H1 (cell line): ENCODE measurements at regions not wholly inside any gene's neighbourhood (a gene's known extent, or its start where the extent isn't known, plus 50 kb on each side); places are given as distances from the start of the nearest gene placed in this dataset.

Source experiments
- CTCF ChIA-PET: fragments of 300-600 bp; sonication (Branson Sonifier 250); formaldehyde crosslinking; loops from one replicate; lab custom pipeline; 2021; ENCODE audit not compliant: partially characterized antibody; lab: Charles Lee
- POLR2A ChIA-PET: fragments of 300-600 bp; sonication (Branson Sonifier 250); formaldehyde crosslinking; loops from one replicate; lab custom pipeline; 2021; ENCODE audit warnings: inconsistent platforms; ENCODE audit not compliant: partially characterized antibody; lab: Charles Lee
- DNase-seq, 2 experiments: peaks; one replicate each; pipeline versions ENCODE4 v3.0.0 to v3.0.0-alpha.2; 2010 to 2022; ENCODE audit warnings: low spot score in 2 of 2, low read depth in 1 of 2, mixed read lengths in 1 of 2
- FAIRE-seq: peaks from 2 replicates; lab custom pipeline; 2011; peaks lifted over from hg19 to GRCh38; lab: Jason Lieb, UNC
- H2AFZ ChIP-seq: 2 replicates; pipeline ENCODE4 v1.8.1; 2012; ENCODE audit warnings: low read length, inconsistent platforms
- H2AK5ac ChIP-seq: 2 replicates; pipeline ENCODE4 v1.6.1; 2013; ENCODE audit warnings: low read depth, low read length
- H2BK120ac ChIP-seq: replicated peaks from 2 replicates; pipeline ENCODE3; 2013; ENCODE audit warnings: low read depth, low read length, inconsistent platforms
- H2BK12ac ChIP-seq: 2 replicates; pipeline ENCODE4 v1.6.1; 2013; ENCODE audit warnings: low read depth, low read length
- H2BK15ac ChIP-seq: 2 replicates; pipeline ENCODE4 v1.6.1; 2013; ENCODE audit warnings: low read length
- H2BK20ac ChIP-seq: 2 replicates; pipeline ENCODE4 v1.6.1; 2013; ENCODE audit warnings: low read length
- H2BK5ac ChIP-seq: 2 replicates; pipeline ENCODE4 v1.6.1; 2013; ENCODE audit warnings: low read depth, low read length
- H3K14ac ChIP-seq: 2 replicates; pipeline ENCODE4 v1.6.1; 2013; ENCODE audit warnings: inconsistent platforms; ENCODE audit not compliant: insufficient read length
- H3K18ac ChIP-seq: 2 replicates; pipeline ENCODE4 v1.6.1; 2013; ENCODE audit warnings: low read length; ENCODE audit errors: extremely low read depth
- H3K23ac ChIP-seq: 2 replicates; pipeline ENCODE4 v1.6.1; 2013; ENCODE audit warnings: inconsistent platforms; ENCODE audit not compliant: insufficient read length
- H3K23me2 ChIP-seq: 2 replicates; pipeline ENCODE4 v1.6.1; 2013; ENCODE audit warnings: low read depth, low read length
- H3K27ac ChIP-seq: 2 replicates; pipeline ENCODE4 v1.6.1; 2011; ENCODE audit warnings: low read depth, low read length, inconsistent platforms
- H3K27me3 ChIP-seq, 4 experiments: replicated peaks in 1 of 4; 1 replicate in 1 of 4; 2 replicates in 3 of 4; pipeline versions ENCODE4 v1.6.1 to v1.8.1; 2011 to 2013; ENCODE audit warnings: low read length in 3 of 4, mild to moderate bottlenecking in 3 of 4, inconsistent platforms in 2 of 4, mixed read lengths in 2 of 4, moderate library complexity in 1 of 4; ENCODE audit not compliant: control insufficient read depth in 3 of 4, insufficient read depth in 3 of 4; ENCODE audit errors: extremely low read depth in 1 of 4
- H3K36me3 ChIP-seq, 4 experiments: 2 replicates each; pipeline versions ENCODE4 v1.6.1 to v1.8.1; 2011 to 2013; ENCODE audit warnings: mild to moderate bottlenecking in 4 of 4, low read length in 3 of 4, moderate library complexity in 2 of 4, control low read depth in 1 of 4, inconsistent platforms in 1 of 4; ENCODE audit not compliant: insufficient read depth in 4 of 4, control insufficient read depth in 2 of 4
- H3K4ac ChIP-seq: replicated peaks from 2 replicates; pipeline ENCODE3; 2013; ENCODE audit warnings: low read length, low read depth, mixed read lengths, inconsistent platforms; ENCODE audit not compliant: insufficient read length
- H3K4me1 ChIP-seq, 4 experiments: replicated peaks in 1 of 4; 1 replicate in 1 of 4; 2 replicates in 3 of 4; pipeline versions ENCODE4 v1.6.1 to v1.8.1; 2011 to 2013; ENCODE audit warnings: low read length in 3 of 4, inconsistent platforms in 2 of 4, mixed read lengths in 1 of 4; ENCODE audit not compliant: insufficient read depth in 4 of 4, control insufficient read depth in 3 of 4
- H3K4me2 ChIP-seq, 2 experiments: 2 replicates each; pipeline versions ENCODE4 v1.6.1 to v1.8.1; 2011 to 2013; ENCODE audit warnings: low read depth in 2 of 2, low read length in 2 of 2, control low read depth in 1 of 2, inconsistent platforms in 1 of 2, mild to moderate bottlenecking in 1 of 2; ENCODE audit not compliant: insufficient read depth in 1 of 2
- H3K4me3 ChIP-seq, 4 experiments: fragments of 200-600, 300-600 bp in 1 of 4; sonication (generic), shearing (Covaris generic), sonication (Bioruptor Twin) in 1 of 4; 2 replicates each; pipeline versions ENCODE4 v1.5.1 to v1.8.1; 2011 to 2016; ENCODE audit warnings: low read length in 4 of 4, low read depth in 3 of 4, control low read depth in 2 of 4, inconsistent platforms in 2 of 4, mild to moderate bottlenecking in 2 of 4, mixed read lengths in 1 of 4, moderate library complexity in 1 of 4; ENCODE audit not compliant: insufficient read depth in 2 of 4; ENCODE audit errors: extremely low read depth in 1 of 4
- H3K56ac ChIP-seq: replicated peaks from 2 replicates; pipeline ENCODE3; 2013; ENCODE audit warnings: low read depth, mild to moderate bottlenecking, mixed read lengths, low read length, inconsistent platforms; ENCODE audit not compliant: insufficient read length
- H3K79me1 ChIP-seq: 2 replicates; pipeline ENCODE4 v1.6.1; 2013; ENCODE audit warnings: low read depth, low read length, control low read depth
- H3K79me2 ChIP-seq, 2 experiments: 2 replicates each; pipeline versions ENCODE4 v1.6.1 to v1.8.1; 2012 to 2013; ENCODE audit warnings: low read length in 2 of 2, mild to moderate bottlenecking in 2 of 2, inconsistent platforms in 1 of 2; ENCODE audit not compliant: insufficient read depth in 2 of 2, control insufficient read depth in 1 of 2
- H3K9ac ChIP-seq, 4 experiments: replicated peaks in 1 of 4; 1 replicate in 1 of 4; 2 replicates in 3 of 4; pipeline versions ENCODE4 v1.6.1 to v1.8.1; 2011 to 2013; ENCODE audit warnings: low read depth in 3 of 4, low read length in 3 of 4, control low read depth in 2 of 4, mild to moderate bottlenecking in 2 of 4, moderate library complexity in 2 of 4, inconsistent platforms in 1 of 4; ENCODE audit errors: extremely low read depth in 1 of 4
- H3K9me3 ChIP-seq, 2 experiments: 2 replicates each; pipeline versions ENCODE4 v1.6.1 to v1.8.1; 2012 to 2013; ENCODE audit warnings: mild to moderate bottlenecking in 2 of 2, moderate library complexity in 2 of 2, control low read depth in 1 of 2, inconsistent platforms in 1 of 2, low read depth in 1 of 2, low read length in 1 of 2, mixed read lengths in 1 of 2; ENCODE audit not compliant: insufficient read depth in 2 of 2
- H4K20me1 ChIP-seq, 2 experiments: replicated peaks in 1 of 2; 2 replicates each; pipeline versions ENCODE3 to v1.8.1; 2011 to 2013; ENCODE audit warnings: inconsistent platforms in 2 of 2, low read length in 2 of 2, mild to moderate bottlenecking in 1 of 2; ENCODE audit not compliant: insufficient read depth in 2 of 2, control insufficient read depth in 1 of 2
- H4K5ac ChIP-seq: 2 replicates; pipeline ENCODE4 v1.6.1; 2013; ENCODE audit warnings: low read length, low read depth, mixed read lengths, inconsistent platforms; ENCODE audit not compliant: insufficient read length
- H4K8ac ChIP-seq: 2 replicates; pipeline ENCODE4 v1.8.0; 2013; ENCODE audit warnings: mild to moderate bottlenecking, moderate library complexity, low read length, inconsistent platforms; ENCODE audit not compliant: insufficient read depth; ENCODE audit errors: extremely low read depth
- H4K91ac ChIP-seq: replicated peaks from 2 replicates; pipeline ENCODE3; 2013; ENCODE audit warnings: low read length, mixed read lengths, inconsistent platforms; ENCODE audit not compliant: insufficient read length
- BACH1 ChIP-seq: IDR thresholded peaks from 2 replicates; pipeline ENCODE4 v1.6.1; 2012; ENCODE audit warnings: low read length, improper control_type of control experiment
- CBX8 ChIP-seq: fragments of 300-800, 300-1000 bp; sonication (generic); IDR thresholded peaks from 2 replicates; pipeline ENCODE4 v1.7.1; 2016; ENCODE audit warnings: low read depth, low read length, borderline replicate concordance
- CHD2 ChIP-seq: IDR thresholded peaks from 2 replicates; pipeline ENCODE4 v1.6.1; 2012; ENCODE audit warnings: low read length, improper control_type of control experiment
- GTF2F1 ChIP-seq: IDR thresholded peaks from 2 replicates; pipeline ENCODE4 v1.6.1; 2012; ENCODE audit warnings: low read depth, low read length, improper control_type of control experiment, borderline replicate concordance
- KDM1A ChIP-seq: fragments of 200-600, 300-600 bp; sonication (generic); IDR thresholded peaks from 2 replicates; pipeline ENCODE4 v1.7.1; 2016; ENCODE audit warnings: mild to moderate bottlenecking, low read length, borderline replicate concordance
- POU5F1 ChIP-seq: IDR thresholded peaks from 2 replicates; pipeline ENCODE4 v1.6.1; 2011; ENCODE audit warnings: low read depth, mild to moderate bottlenecking, low read length, moderate library complexity
- RFX5 ChIP-seq: IDR thresholded peaks from 2 replicates; pipeline ENCODE4 v1.6.1; 2011; ENCODE audit warnings: low read depth, low read length, improper control_type of control experiment, borderline replicate concordance
- SAP30 ChIP-seq: fragments of 300-600 bp; sonication (generic); IDR thresholded peaks from 2 replicates; pipeline ENCODE4 v1.7.1; 2012; ENCODE audit warnings: low read length, moderate library complexity, mild to moderate bottlenecking, inconsistent platforms; ENCODE audit not compliant: insufficient read depth, insufficient replicate concordance
- SIX5 ChIP-seq: IDR thresholded peaks from 2 replicates; pipeline ENCODE4 v1.6.1; 2011; ENCODE audit warnings: mild to moderate bottlenecking, low read depth, low read length
- SUZ12 ChIP-seq: fragments of 200-600 bp; sonication (generic); IDR thresholded peaks from 2 replicates; pipeline ENCODE4 v1.6.1; 2012; ENCODE audit warnings: mild to moderate bottlenecking, inconsistent platforms, low read length, moderate library complexity, mixed read lengths
- YY1 ChIP-seq: IDR thresholded peaks from 2 replicates; pipeline ENCODE4 v1.6.1; 2011; ENCODE audit warnings: low read depth, mild to moderate bottlenecking, low read length
- WGBS, 2 experiments: shearing (Covaris generic) in 1 of 2; methylation state at CpG; one replicate each; pipeline versions ENCODE4 v1.1.6 to v1.1.7; 2013 to 2015; ENCODE audit warnings: low lambda C conversion rate in 2 of 2, mixed read lengths in 2 of 2, inconsistent platforms in 1 of 2, low coverage in 1 of 2, missing lambda C conversion rate in 1 of 2; ENCODE audit not compliant: insufficient replicate concordance in 2 of 2, insufficient coverage in 1 of 2, insufficient read length in 1 of 2; ENCODE audit errors: extremely low coverage in 1 of 2, missing lambda C conversion rate in 1 of 2; 5-methylcytosine and 5-hydroxymethylcytosine counted together
- TF ChIP-seq, protein P1 (sequence below): IDR thresholded peaks from 2 replicates; pipeline ENCODE4 v1.6.1; 2012; ENCODE audit warnings: inconsistent platforms
- TF ChIP-seq, protein P2 (sequence below): IDR thresholded peaks from 2 replicates; pipeline ENCODE4 v1.6.1; 2011; ENCODE audit warnings: low read length, improper control_type of control experiment

DNA sequence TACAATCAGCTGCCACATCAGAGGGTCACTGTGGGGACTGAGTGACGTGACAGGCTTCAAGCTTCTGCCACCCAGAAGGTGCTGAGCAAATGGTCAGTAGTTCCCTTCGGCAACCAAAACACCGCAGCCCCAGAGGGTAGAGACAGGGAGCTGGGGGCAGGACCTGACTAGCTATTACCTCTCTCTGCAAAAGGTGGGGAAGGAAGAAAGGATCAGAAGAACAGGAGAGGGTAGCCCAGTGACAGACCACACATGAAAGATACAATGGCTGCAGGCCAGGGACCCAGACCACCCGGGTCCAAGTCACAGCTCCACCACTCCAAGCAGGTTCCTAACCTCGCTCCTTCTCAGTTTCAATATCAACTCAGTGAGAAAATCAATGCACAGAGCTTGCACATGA lies 377.1 kb downstream of the NPHP4 start:
- no peak overlapping the region for H3K14ac ChIP-seq
- H2AK5ac ChIP-seq: no peak overlapping the region
- H2AFZ ChIP-seq: no peak overlapping the region
- no peaks in the 10 kb centered on the region for H4K20me1 ChIP-seq
- H3K4ac ChIP-seq: no peak overlapping the region
- H3K27me3 ChIP-seq: no peaks in the 10 kb centered on the region; a peak in 1 of 7 replicates
- no peaks in the 10 kb centered on the region for H3K79me2 ChIP-seq
- no peak for FAIRE-seq
- POLR2A ChIA-PET: no interaction called here
- H3K79me1 ChIP-seq: no peaks in the 10 kb centered on the region
- no peaks in the 10 kb centered on the region; a peak in 1 of 7 replicates for H3K4me1 ChIP-seq
- H3K4me2 ChIP-seq: no peak overlapping the region
- 98% methylated on average over 5 of the region's 5 CpGs; no CpG with 5 or more reads in 1 of the 2 experiments for WGBS, 2 experiments
- H3K18ac ChIP-seq: no peak overlapping the region
- no peak overlapping the region for H2BK15ac ChIP-seq
- no peaks in the 10 kb centered on the region for H3K23me2 ChIP-seq
- no peak overlapping the region for H2BK12ac ChIP-seq
- H4K5ac ChIP-seq: no peak overlapping the region
- H3K56ac ChIP-seq: no peak overlapping the region
- no peak overlapping the region for H2BK20ac ChIP-seq
- CTCF ChIA-PET: interaction anchor here (1.2 to 3.3 kb wide), 9 partner anchors 8 to 130 kb away, joined by 3 to 22 read pairs (median 6); no protein-coding TSS in a partner anchor
- DNase-seq: no peak
- no peak overlapping the region for H4K91ac ChIP-seq
- no peak overlapping the region for H3K9ac ChIP-seq
- H4K8ac ChIP-seq: no peak overlapping the region
- no peak overlapping the region for H3K27ac ChIP-seq
- no peak overlapping the region for H3K4me3 ChIP-seq
- no peaks in the 10 kb centered on the region; a peak in 1 of 8 replicates for H3K36me3 ChIP-seq
- H3K23ac ChIP-seq: no peak overlapping the region
- H3K9me3 ChIP-seq: no peaks in the 10 kb centered on the region
- no peak overlapping the region for H2BK5ac ChIP-seq
- no peak overlapping the region for H2BK120ac ChIP-seq
- TF ChIP-seq, protein P1, sequence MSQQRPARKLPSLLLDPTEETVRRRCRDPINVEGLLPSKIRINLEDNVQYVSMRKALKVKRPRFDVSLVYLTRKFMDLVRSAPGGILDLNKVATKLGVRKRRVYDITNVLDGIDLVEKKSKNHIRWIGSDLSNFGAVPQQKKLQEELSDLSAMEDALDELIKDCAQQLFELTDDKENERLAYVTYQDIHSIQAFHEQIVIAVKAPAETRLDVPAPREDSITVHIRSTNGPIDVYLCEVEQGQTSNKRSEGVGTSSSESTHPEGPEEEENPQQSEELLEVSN: no peak
- TF ChIP-seq POU5F1 (no peak), RFX5 (no peak), KDM1A (no peak), CHD2 (no peak), SIX5 (no peak), CBX8 (no peak), SUZ12 (no peak), GTF2F1 (no peak), BACH1 (no peak), YY1 (no peak), SAP30 (no peak)
- TF ChIP-seq, protein P2, sequence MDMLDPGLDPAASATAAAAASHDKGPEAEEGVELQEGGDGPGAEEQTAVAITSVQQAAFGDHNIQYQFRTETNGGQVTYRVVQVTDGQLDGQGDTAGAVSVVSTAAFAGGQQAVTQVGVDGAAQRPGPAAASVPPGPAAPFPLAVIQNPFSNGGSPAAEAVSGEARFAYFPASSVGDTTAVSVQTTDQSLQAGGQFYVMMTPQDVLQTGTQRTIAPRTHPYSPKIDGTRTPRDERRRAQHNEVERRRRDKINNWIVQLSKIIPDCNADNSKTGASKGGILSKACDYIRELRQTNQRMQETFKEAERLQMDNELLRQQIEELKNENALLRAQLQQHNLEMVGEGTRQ: no peak
